Stimulated activated CD4-positive, alpha-beta T cell treated with anti-CD3 and anti-CD28 coated beads, Interleukin-12 subunit alpha, Interleukin-12 subunit beta, amount 100 ng/mL, for 24 hours (primary cell): ENCODE measurements at regions not wholly inside any gene's neighbourhood (a gene's known extent, or its start where the extent isn't known, plus 50 kb on each side); places are given as distances from the start of the nearest gene placed in this dataset.
"Not testable (repeated sequence)": the region's sequence is repeated elsewhere in the genome, so short reads cannot be mapped to it uniquely, and the experiment has no call there.

Source experiments
- DNase-seq, 2 experiments: peaks; one replicate each; pipeline ENCODE4 v3.0.0-alpha.2; 2020; ENCODE audit warnings: low read depth in 2 of 2

GRCh38 chr10:52955337-52955736 lies 182.8 kb upstream of the MBL2 start:
- DNase-seq = no peak

DNA sequence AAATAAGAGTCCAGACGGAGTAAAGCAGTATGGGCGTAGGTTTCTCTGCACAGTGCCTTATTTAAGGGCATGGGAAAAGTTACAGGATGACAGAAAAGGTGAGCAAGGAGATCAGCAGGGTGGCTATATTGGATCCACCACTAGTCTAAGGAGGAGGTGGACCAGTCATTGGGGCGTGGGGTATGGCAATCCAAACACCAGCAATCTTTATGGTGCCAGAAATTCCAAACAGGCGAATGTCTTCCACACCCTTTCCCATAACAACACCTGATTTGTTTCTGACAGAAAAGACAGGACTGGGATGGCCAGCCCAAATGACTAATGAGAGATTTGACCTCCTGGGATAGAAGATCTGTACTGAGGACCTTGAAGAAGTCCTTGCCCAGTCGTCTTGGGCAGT lies 181.8 kb upstream of the MBL2 start:
- DNase-seq = no peak

- no peak for DNase-seq
Observed at GRCh38 chr10:52952391-52953055, 179.9 kb upstream of the MBL2 start.

- DNase-seq = peak in 1 of 2 experiments; percentile 6
Observed at GRCh38 chr10:52951824-52952223, 179.2 kb upstream of the MBL2 start.

DNA sequence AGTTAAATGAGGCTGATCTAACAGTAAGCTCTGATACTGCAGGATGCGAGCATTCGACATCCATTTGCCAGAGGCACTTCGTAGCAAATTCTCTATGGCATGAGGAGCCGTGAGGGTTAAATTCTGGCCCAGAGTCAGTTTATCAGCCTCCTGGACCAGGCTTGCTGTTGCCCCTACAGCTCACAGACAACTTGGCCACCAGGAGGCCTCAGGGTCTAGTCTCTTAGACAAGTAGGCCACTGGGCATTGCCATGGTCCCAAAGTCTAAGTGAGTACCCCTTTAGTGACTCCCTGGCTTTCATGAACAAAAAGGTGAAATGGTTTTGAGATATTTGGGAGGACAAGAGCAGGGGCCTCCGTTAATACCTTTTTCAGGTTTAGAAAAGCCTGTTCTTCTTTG lies 178.0 kb upstream of the MBL2 start:
- no peak for DNase-seq

GRCh38 chr10:52949899-52950298 lies 177.3 kb upstream of the MBL2 start:
- no peak for DNase-seq

- DNase-seq = no peak
Observed at GRCh38 chr10:52946486-52946885, 173.9 kb upstream of the MBL2 start.

DNA sequence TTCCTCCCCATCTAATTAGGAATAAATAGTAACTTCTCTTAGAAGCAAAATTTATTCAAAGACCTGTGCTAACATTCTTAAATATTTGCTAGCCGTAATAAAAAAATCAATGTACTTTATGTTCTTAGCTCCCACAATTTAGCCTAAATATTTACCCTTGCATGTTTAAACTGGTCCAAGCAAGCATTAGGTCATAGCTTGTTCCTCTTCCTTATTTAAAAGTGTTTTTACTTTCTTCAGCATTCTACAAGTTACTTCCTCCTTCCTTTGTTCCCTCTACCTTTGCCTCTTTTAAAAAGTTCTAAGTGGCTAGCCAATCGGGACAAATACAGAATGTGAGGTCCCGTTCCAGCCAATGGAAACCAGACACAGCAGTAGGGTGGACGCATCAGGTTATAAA lies 172.9 kb upstream of the MBL2 start:
- DNase-seq = not testable (repeated sequence)

GRCh38 chr10:52940921-52941320 lies 168.3 kb upstream of the MBL2 start:
- no peak for DNase-seq

DNA sequence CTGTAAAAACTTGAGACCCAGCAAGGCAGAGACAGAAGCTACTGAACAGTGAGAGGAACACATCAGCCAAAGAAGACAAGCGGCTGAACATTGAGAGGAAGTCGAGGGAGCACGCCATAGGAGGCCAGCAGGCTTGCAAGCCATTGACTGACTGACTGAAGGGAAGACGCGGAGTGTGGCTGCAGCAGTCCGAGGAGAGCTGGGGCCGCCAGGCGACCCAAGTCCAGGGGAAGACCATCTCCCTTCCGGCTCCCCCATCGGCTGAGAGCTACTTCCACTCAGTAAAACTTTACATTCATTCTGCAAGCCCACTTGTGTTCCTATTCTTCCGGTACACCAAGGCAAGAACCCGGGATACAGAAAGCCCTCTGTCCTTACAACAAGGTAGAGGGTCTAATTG lies 167.3 kb upstream of the MBL2 start:
- no peak for DNase-seq

DNA sequence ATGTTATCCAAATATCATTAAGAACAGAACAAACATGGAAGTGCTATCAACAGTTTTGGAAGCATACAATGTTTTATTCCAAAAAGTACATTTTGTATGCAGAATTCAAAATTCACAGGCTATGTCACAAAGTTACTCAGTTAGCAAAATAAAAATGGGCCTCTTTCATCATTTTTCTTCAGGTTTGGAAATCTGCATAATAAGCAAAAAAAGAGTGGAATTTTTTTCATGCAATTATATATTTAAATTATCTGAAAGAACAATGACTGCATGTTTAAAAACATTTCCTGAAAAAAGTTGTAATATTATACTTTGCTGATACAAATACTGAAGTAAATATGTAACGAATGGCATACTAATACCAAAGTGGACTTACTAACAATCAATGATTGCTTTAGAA lies 161.2 kb upstream of the MBL2 start:
- no peak for DNase-seq

- no peak for DNase-seq
Observed at GRCh38 chr10:52927678-52928077, 155.1 kb upstream of the MBL2 start.

- no peak for DNase-seq
Observed at GRCh38 chr10:52923520-52923919, 150.9 kb upstream of the MBL2 start.

GRCh38 chr10:52918714-52919305 lies 146.2 kb upstream of the MBL2 start:
- no peak for DNase-seq

DNA sequence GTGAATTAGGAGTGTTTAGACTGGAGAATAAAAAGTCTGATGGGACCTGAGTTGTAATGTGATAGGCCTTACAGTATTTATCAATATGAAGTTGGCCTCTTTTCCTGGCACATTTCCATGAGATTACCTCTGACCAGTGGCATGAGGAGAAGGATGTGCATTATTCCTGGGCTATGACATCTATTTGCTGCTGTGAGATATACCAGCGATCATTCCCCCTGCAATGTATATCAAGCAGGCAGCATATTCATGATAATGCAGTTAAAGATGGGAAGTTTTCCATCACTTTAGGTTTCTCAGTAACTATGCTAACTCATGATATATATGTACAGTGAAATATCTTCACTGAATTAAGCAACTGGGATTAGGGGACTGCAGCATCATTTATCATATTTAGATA lies 142.8 kb upstream of the MBL2 start:
- DNase-seq = no peak

- DNase-seq = no peak
Observed at GRCh38 chr10:52911163-52911562, 138.6 kb upstream of the MBL2 start.

- no peak for DNase-seq
Observed at GRCh38 chr10:52908478-52908877, 135.9 kb upstream of the MBL2 start.

- DNase-seq = no peak
Observed at GRCh38 chr10:52906046-52906445, 133.5 kb upstream of the MBL2 start.

- DNase-seq = no peak
Observed at GRCh38 chr10:52903397-52903938, 130.9 kb upstream of the MBL2 start.

DNA sequence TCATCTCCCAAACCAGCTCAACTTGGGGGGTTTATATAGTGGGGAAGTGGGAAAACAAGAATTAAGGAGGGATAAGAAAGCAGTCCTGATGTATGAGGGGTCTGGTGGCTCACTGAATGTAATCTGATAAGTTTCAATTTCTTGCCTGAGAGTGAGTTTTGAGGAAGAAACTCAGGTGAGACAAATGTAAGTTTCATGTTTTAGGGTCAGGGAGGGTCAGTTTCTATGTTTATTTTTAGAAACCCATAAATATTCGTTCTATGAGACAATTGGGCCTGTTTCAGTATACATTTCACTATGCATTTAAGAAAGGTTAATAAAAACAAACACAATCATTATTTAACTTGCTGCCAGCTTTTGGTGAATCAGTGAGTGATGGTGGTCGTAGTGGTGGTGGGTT lies 128.0 kb upstream of the MBL2 start:
- DNase-seq = no peak

DNA sequence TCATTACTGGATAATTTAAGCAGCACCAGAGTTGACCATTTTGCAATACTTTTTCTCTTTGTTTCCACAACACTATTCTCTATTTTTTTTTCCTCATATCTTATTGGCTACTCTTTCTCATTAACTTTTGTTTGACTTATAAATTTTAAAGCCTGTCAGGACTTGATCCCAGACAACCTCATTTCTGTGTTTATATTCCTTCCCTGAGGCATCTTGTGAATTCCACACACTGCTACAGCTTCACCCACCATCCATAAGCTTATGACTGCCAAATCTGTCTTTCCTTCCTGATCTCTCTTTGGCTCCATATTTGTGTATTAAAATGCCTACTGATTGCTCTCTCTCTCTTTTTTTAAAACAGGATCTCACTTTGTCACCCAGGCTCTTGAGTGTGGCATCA lies 124.6 kb upstream of the MBL2 start:
- DNase-seq = no peak

- DNase-seq = no peak
Observed at GRCh38 chr10:52895059-52895458, 122.5 kb upstream of the MBL2 start.

DNA sequence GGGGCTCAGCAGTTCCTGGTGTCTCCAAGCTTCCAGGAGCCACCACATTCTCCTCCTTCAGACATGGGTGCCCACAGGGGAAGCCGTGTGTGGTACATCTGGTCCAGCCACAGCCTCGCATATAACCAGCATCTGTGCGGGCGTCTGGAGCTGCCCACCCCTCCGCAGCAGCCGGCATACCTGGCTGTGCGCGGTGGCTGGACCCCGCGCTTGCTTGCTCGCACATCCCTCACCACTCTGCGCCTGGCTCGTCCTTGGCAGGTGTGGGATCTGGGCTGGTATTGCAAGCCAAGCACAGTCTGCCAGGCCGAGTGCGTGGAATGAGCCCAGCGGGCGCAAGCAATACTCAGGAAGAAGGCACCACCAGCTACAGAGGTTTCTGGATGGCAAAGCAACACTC lies 117.7 kb upstream of the MBL2 start:
- DNase-seq = no peak

GRCh38 chr10:52889611-52890010 lies 117.0 kb upstream of the MBL2 start:
- no peak for DNase-seq
